SK-N-SH (cell line): ENCODE measurements at regions not wholly inside any gene's neighbourhood (a gene's known extent, or its start where the extent isn't known, plus 50 kb on each side); places are given as distances from the start of the nearest gene placed in this dataset.

Source experiments
- CTCF ChIA-PET: fragments of 300-600, 350-600 bp; formaldehyde crosslinking; extraction: SDS; loops from one replicate; lab custom pipeline; 2021; lab: Yijun Ruan, JAX
- POLR2A ChIA-PET: fragments of 350-600 bp; sonication (Branson Sonifier 250); formaldehyde crosslinking; extraction: SDS; loops from one replicate; lab custom pipeline; 2020; ENCODE audit warnings: antibody characterized with exemption, inconsistent platforms; lab: Yijun Ruan, JAX
- DNase-seq: peaks from one replicate; pipeline ENCODE4 v3.0.0; 2012
- H2AFZ ChIP-seq: fragments of 200-600 bp; sonication (generic); 2 replicates; pipeline ENCODE4 v1.8.1; 2016; ENCODE audit warnings: antibody characterized with exemption, mild to moderate bottlenecking, low read depth
- H3F3A ChIP-seq: fragments of 200-600 bp; sonication (generic); replicated peaks from 2 replicates; pipeline ENCODE3; 2016; ENCODE audit warnings: antibody characterized with exemption, mild to moderate bottlenecking; ENCODE audit not compliant: insufficient read depth
- H3K27ac ChIP-seq, 2 experiments: fragments of 200-500 bp in 1 of 2; fragments of 200-600 bp in 1 of 2; sonication (Bioruptor generic) in 1 of 2; sonication (generic), shearing (Covaris generic) in 1 of 2; 2 replicates each; pipeline versions ENCODE4 v1.5.1 to v1.6.1; 2014 to 2016; ENCODE audit warnings: low read depth in 2 of 2, inconsistent platforms in 1 of 2, low read length in 1 of 2, mild to moderate bottlenecking in 1 of 2, mixed read lengths in 1 of 2
- H3K27me3 ChIP-seq: fragments of 200-600 bp; sonication (generic), shearing (Covaris generic); 2 replicates; pipeline ENCODE4 v1.6.1; 2016; ENCODE audit warnings: mixed run types; ENCODE audit not compliant: insufficient read depth
- H3K36me3 ChIP-seq, 2 experiments: fragments of 200-500 bp in 1 of 2; fragments of 200-600 bp in 1 of 2; sonication (Bioruptor generic) in 1 of 2; sonication (generic) in 1 of 2; replicated peaks in 1 of 2; 2 replicates each; pipeline versions ENCODE3 to v1.5.1; 2014 to 2016; ENCODE audit warnings: low read length in 1 of 2, mild to moderate bottlenecking in 1 of 2; ENCODE audit not compliant: insufficient read depth in 2 of 2, control insufficient read depth in 1 of 2
- H3K4me1 ChIP-seq, 2 experiments: fragments of 200-500 bp in 1 of 2; fragments of 200-600 bp in 1 of 2; sonication (Bioruptor generic) in 1 of 2; sonication (generic), shearing (Covaris generic) in 1 of 2; 2 replicates each; pipeline versions ENCODE4 v1.5.1 to v1.6.1; 2014 to 2016; ENCODE audit warnings: low read depth in 1 of 2, low read length in 1 of 2, mixed run types in 1 of 2; ENCODE audit not compliant: insufficient read depth in 2 of 2, control insufficient read depth in 1 of 2
- H3K4me2 ChIP-seq: fragments of 200-600 bp; sonication (generic), shearing (Covaris generic); 2 replicates; pipeline ENCODE4 v1.6.1; 2017; ENCODE audit warnings: mixed run types
- H3K4me3 ChIP-seq, 2 experiments: fragments of 200-500 bp in 1 of 2; fragments of 200-600 bp in 1 of 2; sonication (Bioruptor generic) in 1 of 2; sonication (generic), shearing (Covaris generic) in 1 of 2; 2 replicates each; pipeline versions ENCODE4 v1.5.1 to v1.8.1; 2014 to 2016; ENCODE audit warnings: low read depth in 2 of 2, inconsistent platforms in 1 of 2, low read length in 1 of 2, mild to moderate bottlenecking in 1 of 2, mixed read lengths in 1 of 2, moderate library complexity in 1 of 2
- H3K79me2 ChIP-seq: fragments of 200-600 bp; sonication (generic); 2 replicates; pipeline ENCODE4 v1.8.1; 2017; ENCODE audit warnings: mild to moderate bottlenecking; ENCODE audit not compliant: insufficient read depth
- H3K9ac ChIP-seq: fragments of 200-600 bp; sonication (generic); 2 replicates; pipeline ENCODE4 v1.6.1; 2017; ENCODE audit warnings: mixed run types
- H3K9me2 ChIP-seq: fragments of 200-600 bp; sonication (generic); 2 replicates; pipeline ENCODE4 v1.6.1; 2017; ENCODE audit warnings: mixed run types
- H3K9me3 ChIP-seq: fragments of 200-600 bp; sonication (generic); 2 replicates; pipeline ENCODE4 v1.6.1; 2017; ENCODE audit warnings: mixed run types, mild to moderate bottlenecking, moderate library complexity
- H4K20me1 ChIP-seq: fragments of 200-600 bp; sonication (generic); 2 replicates; pipeline ENCODE4 v1.6.1; 2017; ENCODE audit warnings: mild to moderate bottlenecking, mixed run types; ENCODE audit not compliant: insufficient read depth
- CHD2 ChIP-seq: fragments of 150-350 bp; IDR thresholded peaks from 2 replicates; pipeline ENCODE4 v1.6.1; 2018; ENCODE audit warnings: low read length; ENCODE audit not compliant: partially characterized antibody
- CTCF ChIP-seq: fragments of 200-600 bp; sonication (generic); IDR thresholded peaks from 2 replicates; pipeline ENCODE4 v1.6.1; 2017; ENCODE audit warnings: antibody characterized with exemption, mild to moderate bottlenecking, moderate library complexity
- ELF1 ChIP-seq: IDR thresholded peaks from 2 replicates; pipeline ENCODE4 v1.4.0; 2012
- EP300 ChIP-seq, 2 experiments: IDR thresholded peaks; 2 replicates each; pipeline versions ENCODE4 v1.4.0 to v1.6.1; 2012; ENCODE audit warnings: borderline replicate concordance in 1 of 2, low read depth in 1 of 2, low read length in 1 of 2
- EZH2phosphoT487 ChIP-seq: fragments of 200-600 bp; sonication (generic); IDR thresholded peaks from 2 replicates; pipeline ENCODE4 v1.6.1; 2017; ENCODE audit warnings: low read depth, mixed run types, mild to moderate bottlenecking, antibody characterized with exemption, moderate library complexity, borderline replicate concordance
- FOXJ3 ChIP-seq: sonication (generic); formaldehyde crosslinking; IDR thresholded peaks from 2 replicates; pipeline ENCODE4 v1.5.1; 2020; ENCODE audit warnings: mild to moderate bottlenecking, missing genetic modification reagents
- GABPA ChIP-seq: IDR thresholded peaks from 2 replicates; pipeline ENCODE4 v1.4.0; 2012; ENCODE audit warnings: low read depth, mild to moderate bottlenecking
- GATA2 ChIP-seq: sonication (generic); formaldehyde crosslinking; IDR thresholded peaks from 2 replicates; pipeline ENCODE4 v1.5.0; 2020; ENCODE audit warnings: mild to moderate bottlenecking, missing genetic modification reagents
- IRF3 ChIP-seq: fragments of 150-350 bp; IDR thresholded peaks from 2 replicates; pipeline ENCODE4 v1.6.1; 2016; ENCODE audit warnings: mild to moderate bottlenecking, low read depth, low read length
- POLR2AphosphoS5 ChIP-seq: IDR thresholded peaks from 2 replicates; pipeline ENCODE4 v1.6.1; 2012; ENCODE audit warnings: low read depth, low read length
- REST ChIP-seq: IDR thresholded peaks from 2 replicates; pipeline ENCODE4 v1.6.1; 2012; ENCODE audit warnings: mild to moderate bottlenecking, low read depth, low read length, moderate library complexity
- RFX5 ChIP-seq: IDR thresholded peaks from 2 replicates; pipeline ENCODE4 v1.6.1; 2012; ENCODE audit warnings: mild to moderate bottlenecking, improper control_type of control experiment, low read length
- RXRA ChIP-seq: IDR thresholded peaks from 2 replicates; pipeline ENCODE4 v1.4.0; 2012; ENCODE audit warnings: low read depth, mild to moderate bottlenecking, borderline replicate concordance
- USF2 ChIP-seq: fragments of 150-350 bp; IDR thresholded peaks from 2 replicates; pipeline ENCODE4 v1.6.1; 2017; ENCODE audit warnings: antibody characterized with exemption, low read length, low read depth, borderline replicate concordance
- WGBS: methylation state at CpG from one replicate; pipeline ENCODE4 v1.1.6; 2017; ENCODE audit warnings: low lambda C conversion rate; 5-methylcytosine and 5-hydroxymethylcytosine counted together

- Histone ChIP-seq H3K9ac (no peak overlapping the region), H3K27me3 (no peaks in the 10 kb centered on the region), H2AFZ (no peak overlapping the region), H3K27ac (peak overlapping the region in 1 of 2 experiments; percentile 55; a peak in 2 of 4 replicates), H4K20me1 (no peaks in the 10 kb centered on the region), H3K4me1 (no peaks in the 10 kb centered on the region), H3K36me3 (no peaks in the 10 kb centered on the region), H3K79me2 (no peaks in the 10 kb centered on the region), H3K9me2 (no peaks in the 10 kb centered on the region), H3K4me2 (no peak overlapping the region), H3F3A (no peaks in the 10 kb centered on the region), H3K4me3 (no peak overlapping the region), H3K9me3 (no peaks in the 10 kb centered on the region)
- ChIA-PET CTCF (no interaction called here), POLR2A (no interaction called here)
- no peak for DNase-seq
- TF ChIP-seq EP300 (IDR thresholded peaks at IDR 0.05; ENCODE audit: borderline replicate concordance in 1 of 2, low read depth in 1 of 2, low read length in 1 of 2), result no peak
- no peak for TF ChIP-seq RXRA
- no peak for TF ChIP-seq REST
- TF ChIP-seq EZH2phosphoT487, result no peak
- TF ChIP-seq POLR2AphosphoS5, result no peak
- TF ChIP-seq USF2, result no peak
- no peak for TF ChIP-seq IRF3
Measured at GRCh38 chr4:180923486-180923885, 1319.7 kb upstream of the TENM3 start.

- H3K9ac ChIP-seq, result no peak overlapping the region
- H3K27ac ChIP-seq, result no peak overlapping the region
- no peaks in the 10 kb centered on the region for H3F3A ChIP-seq
- no peak overlapping the region for H3K4me3 ChIP-seq
- ChIA-PET POLR2A (no interaction called here), CTCF (interaction anchor here (1.4 kb wide), 1 partner anchor 17 kb away, joined by 4 read pairs; no protein-coding TSS in a partner anchor)
- no peaks in the 10 kb centered on the region for H3K36me3 ChIP-seq
- no peaks in the 10 kb centered on the region for H3K27me3 ChIP-seq
- H2AFZ ChIP-seq, result no peak overlapping the region
- no peak overlapping the region for H3K4me2 ChIP-seq
- H3K9me3 ChIP-seq, result no peaks in the 10 kb centered on the region
- H3K79me2 ChIP-seq, result no peaks in the 10 kb centered on the region
- WGBS, result 35% methylated on average over 3 of the region's 3 CpGs
- H3K9me2 ChIP-seq, result no peaks in the 10 kb centered on the region
- no peaks in the 10 kb centered on the region for H4K20me1 ChIP-seq
- no peak for DNase-seq
- H3K4me1 ChIP-seq, result no peaks in the 10 kb centered on the region
- TF ChIP-seq GATA2 (no peak), RFX5 (no peak), ELF1 (no peak), FOXJ3 (CRISPR knock-in tag) (no peak), CHD2 (no peak), IRF3 (no peak), REST (no peak), RXRA (no peak), GABPA (no peak), CTCF (no peak)
Measured at GRCh38 chr4:180925805-180926204, 1317.4 kb upstream of the TENM3 start.
